Transverse colon (tissue), 4 donors: ENCODE measurements at regions not wholly inside any gene's neighbourhood (a gene's known extent, or its start where the extent isn't known, plus 50 kb on each side); places are given as distances from the start of the nearest gene placed in this dataset.

ENCODE experiments used
- DNase-seq: peaks from one replicate; pipeline ENCODE4 v3.0.0-alpha.2; 2019
- H3K27ac ChIP-seq, 4 donors: fragments of 200-600 bp; sonication (generic); 2 replicates each; pipeline ENCODE4 v1.5.1; 2016 to 2018; ENCODE audit warnings: inconsistent platforms in 4 of 4
- H3K27me3 ChIP-seq: fragments of 200-600 bp; sonication (generic); 2 replicates; pipeline ENCODE4 v1.5.1; 2017; ENCODE audit warnings: inconsistent platforms
- H3K36me3 ChIP-seq, 4 donors: fragments of 200-600 bp; sonication (generic); 2 replicates each; pipeline ENCODE4 v1.5.1; 2017 to 2019; ENCODE audit warnings: inconsistent platforms in 4 of 4
- H3K4me1 ChIP-seq, 4 donors: fragments of 200-600 bp; sonication (generic); 2 replicates each; pipeline ENCODE4 v1.5.1; 2017 to 2020; ENCODE audit warnings: inconsistent platforms in 4 of 4
- H3K4me3 ChIP-seq, 4 donors: fragments of 200-600 bp; sonication (generic); 1 replicate in 1 of 4; 2 replicates in 3 of 4; pipeline versions ENCODE4 v1.5.1 to v1.6.1; 2017 to 2019; ENCODE audit warnings: inconsistent platforms in 4 of 4
- H3K9me3 ChIP-seq, 2 donors: fragments of 200-600 bp; sonication (generic); 2 replicates each; pipeline ENCODE4 v1.5.1; 2017 to 2019; ENCODE audit warnings: inconsistent platforms in 2 of 2
- CTCF ChIP-seq, 5 experiments: fragments of 200-600 bp in 3 of 5; fragments of 450-650 bp in 2 of 5; sonication (generic) in 3 of 5; IDR thresholded peaks; 1 replicate in 2 of 5; 2 replicates in 3 of 5; pipeline ENCODE4 v1.5.1; 2016 to 2017; ENCODE audit warnings: antibody characterized with exemption in 5 of 5, inconsistent platforms in 3 of 5, mild to moderate bottlenecking in 2 of 5, moderate library complexity in 1 of 5
- EP300 ChIP-seq: sonication (generic); formaldehyde crosslinking; IDR thresholded peaks from one replicate; pipeline ENCODE4 v1.6.1; 2017; ENCODE audit warnings: antibody characterized with exemption, low read depth
- POLR2A ChIP-seq: fragments of 450-650 bp; IDR thresholded peaks from one replicate; pipeline ENCODE4 v1.6.1; 2016; ENCODE audit warnings: antibody characterized with exemption, mild to moderate bottlenecking, moderate library complexity
- POLR2AphosphoS5 ChIP-seq, 3 donors: sonication (generic); formaldehyde crosslinking; IDR thresholded peaks; one replicate each; pipeline ENCODE4 v1.6.1; 2016; ENCODE audit warnings: antibody characterized with exemption in 3 of 3
- WGBS, 2 donors: methylation state at CpG; one replicate each; pipeline ENCODE4 v1.1.5; 2018; ENCODE audit warnings: low coverage in 1 of 2; 5-methylcytosine and 5-hydroxymethylcytosine counted together
- in situ Hi-C, 4 donors: fragments of 200-750 bp; cut with MboI; loops; one replicate each; pipeline versions ENCODE4 v1.15.0 to v1.15.1; 2017; ENCODE audit warnings: low sequenced_read_pairs in 3 of 4, low pct_ligation_motif_present in 1 of 4, low pct_unique_long_range_greater_than_20kb in 1 of 4
- intact Hi-C: fragments of 100-400 bp; cut with DNase I; formaldehyde crosslinking; loops from one replicate; pipeline ENCODE4 v1.15.1; 2023; ENCODE audit warnings: low total_unique reads

GRCh38 chr10:78560341-78560688, 508.5 kb upstream of the ZMIZ1 start:
- peaks cover 0 to 7% (median 2%) of the 10 kb centered on the region in 4 donors for H3K4me1 ChIP-seq
- DNase-seq: no peak
- H3K27ac ChIP-seq: peak overlapping the region in 3 of 4 donors; percentile 32 to 64 (median 60)
- no peak for TF ChIP-seq EP300
- TF ChIP-seq CTCF (IDR thresholded peaks at IDR 0.05): no peak
- no peak for TF ChIP-seq POLR2A
- TF ChIP-seq POLR2AphosphoS5 (IDR thresholded peaks at IDR 0.05): no peak
- H3K9me3 ChIP-seq: no peaks in the 10 kb centered on the region
- no peak overlapping the region for H3K4me3 ChIP-seq
- no peaks in the 10 kb centered on the region for H3K27me3 ChIP-seq
- intact Hi-C loops: no loop called here
- in situ Hi-C loops: no loop called here
- H3K36me3 ChIP-seq: no peaks in the 10 kb centered on the region
- WGBS, 2 donors: 74 to 80% methylated on average over 3 to 4 of the region's 4 CpGs

- 60 to 70% methylated on average over 1 to 2 of the region's 2 CpGs for WGBS, 2 donors
- Histone ChIP-seq H3K9me3 (no peaks in the 10 kb centered on the region), H3K27me3 (no peaks in the 10 kb centered on the region), H3K27ac (no peak overlapping the region), H3K4me3 (no peak overlapping the region), H3K4me1 (peaks cover 7 to 19% (median 16%) of the 10 kb centered on the region in 4 donors), H3K36me3 (no peaks in the 10 kb centered on the region)
- TF ChIP-seq POLR2AphosphoS5 (IDR thresholded peaks at IDR 0.05) (no peak), POLR2A (no peak), EP300 (no peak), CTCF (IDR thresholded peaks at IDR 0.05) (no peak)
- DNase-seq: no peak
- in situ Hi-C loops (no loop called here), intact Hi-C loops (no loop called here)
These were observed 505.5 kb upstream of the ZMIZ1 start for GRCh38 chr10:78563314-78563713.

- 67 to 83% methylated on average over 3 to 4 of the region's 4 CpGs for WGBS, 2 donors
- TF ChIP-seq EP300 (no peak), POLR2AphosphoS5 (IDR thresholded peaks at IDR 0.05) (no peak), POLR2A (no peak), CTCF (IDR thresholded peaks at IDR 0.05) (no peak)
- no peaks in the 10 kb centered on the region for H3K36me3 ChIP-seq
- peak overlapping the region in 3 of 4 donors; percentile 34 to 48 (median 36) for H3K27ac ChIP-seq
- H3K4me3 ChIP-seq: no peak overlapping the region
- no peaks in the 10 kb centered on the region for H3K9me3 ChIP-seq
- in situ Hi-C loops (no loop called here), intact Hi-C loops (no loop called here)
- no peaks in the 10 kb centered on the region for H3K27me3 ChIP-seq
- DNase-seq: no peak
- peaks cover 7 to 23% (median 11%) of the 10 kb centered on the region in 4 donors for H3K4me1 ChIP-seq
These were observed 502.9 kb upstream of the ZMIZ1 start for GRCh38 chr10:78565841-78566240.

GRCh38 chr10:78566284-78567111, 502.3 kb upstream of the ZMIZ1 start:
- 58 to 71% methylated on average over 8 of the region's 8 CpGs for WGBS, 2 donors
- no peaks in the 10 kb centered on the region for H3K27me3 ChIP-seq
- peak overlapping the region in 3 of 4 donors; percentile 34 to 48 (median 36) for H3K27ac ChIP-seq
- TF ChIP-seq POLR2AphosphoS5 (IDR thresholded peaks at IDR 0.05) (no peak), EP300 (no peak), CTCF (IDR thresholded peaks at IDR 0.05) (no peak), POLR2A (no peak)
- H3K4me1 ChIP-seq: peaks cover 7 to 23% (median 11%) of the 10 kb centered on the region in 4 donors
- no peak for DNase-seq
- H3K36me3 ChIP-seq: no peaks in the 10 kb centered on the region
- in situ Hi-C loops: no loop called here
- no peaks in the 10 kb centered on the region for H3K9me3 ChIP-seq
- H3K4me3 ChIP-seq: no peak overlapping the region
- intact Hi-C loops: no loop called here
